Sigmoid colon (tissue), 6 donors: ENCODE measurements at regions not wholly inside any gene's neighbourhood (a gene's known extent, or its start where the extent isn't known, plus 50 kb on each side); places are given as distances from the start of the nearest gene placed in this dataset.

Experiments
- DNase-seq: peaks from one replicate; pipeline ENCODE4 v3.0.0-alpha.2; 2019
- H3K27ac ChIP-seq, 4 donors: fragments of 200-600 bp; sonication (generic); one replicate each; pipeline ENCODE4 v1.5.1; 2016 to 2019; ENCODE audit warnings: mild to moderate bottlenecking in 1 of 4
- H3K27me3 ChIP-seq, 3 donors: fragments of 200-600 bp; sonication (generic); one replicate each; pipeline ENCODE4 v1.5.1; 2019; ENCODE audit warnings: mild to moderate bottlenecking in 1 of 3
- H3K36me3 ChIP-seq, 4 donors: fragments of 200-600 bp; sonication (generic); one replicate each; pipeline ENCODE4 v1.5.1; 2016 to 2019
- H3K4me1 ChIP-seq, 4 donors: fragments of 200-600 bp; sonication (generic); one replicate each; pipeline ENCODE4 v1.5.1; 2017 to 2019
- H3K4me3 ChIP-seq, 4 donors: fragments of 200-600 bp; sonication (generic); one replicate each; pipeline ENCODE4 v1.5.1; 2017 to 2019; ENCODE audit warnings: mild to moderate bottlenecking in 2 of 4, moderate library complexity in 1 of 4
- H3K9me3 ChIP-seq, 4 donors: fragments of 200-600 bp in 3 of 4; sonication (generic) in 3 of 4; one replicate each; pipeline versions ENCODE4 v1.5.1 to v1.6.1; 2013 to 2019
- CTCF ChIP-seq, 4 experiments: fragments of 450-650 bp in 3 of 4; fragments of 200-600 bp in 1 of 4; IDR thresholded peaks; one replicate each; pipeline ENCODE4 v1.5.1; 2016 to 2019; ENCODE audit warnings: antibody characterized with exemption in 4 of 4, mild to moderate bottlenecking in 3 of 4, moderate library complexity in 2 of 4
- EP300 ChIP-seq, 4 donors: sonication (generic); formaldehyde crosslinking; IDR thresholded peaks; one replicate each; pipeline ENCODE4 v1.6.1; 2017; ENCODE audit warnings: antibody characterized with exemption in 4 of 4
- POLR2A ChIP-seq, 2 donors: fragments of 450-650 bp; IDR thresholded peaks; one replicate each; pipeline ENCODE4 v1.6.1; 2016; ENCODE audit warnings: antibody characterized with exemption in 2 of 2, mild to moderate bottlenecking in 2 of 2, moderate library complexity in 2 of 2
- POLR2AphosphoS5 ChIP-seq, 4 donors: sonication (generic); formaldehyde crosslinking; IDR thresholded peaks; one replicate each; pipeline ENCODE4 v1.6.1; 2017; ENCODE audit warnings: antibody characterized with exemption in 4 of 4
- WGBS, 2 donors: extraction: QIAGEN DNeasy Blood & Tissue Kit; methylation state at CpG; one replicate each; pipeline ENCODE4 v1.1.7; 2013; 5-methylcytosine and 5-hydroxymethylcytosine counted together
- intact Hi-C: fragments of 100-400 bp; cut with DNase I; formaldehyde crosslinking; loops from one replicate; pipeline ENCODE4 v1.15.1; 2023
- donor health status: healthy with polysubstance abuse.
- donor health status: healthy.

GRCh38 chr6:20326422-20326728 lies 75.3 kb upstream of the E2F3 start:
- no peak overlapping the region for H3K27ac ChIP-seq
- TF ChIP-seq POLR2AphosphoS5 (IDR thresholded peaks at IDR 0.05): no peak
- TF ChIP-seq EP300 (IDR thresholded peaks at IDR 0.05): no peak
- no peak for TF ChIP-seq CTCF (IDR thresholded peaks at IDR 0.05)
- no peak for TF ChIP-seq POLR2A (IDR thresholded peaks at IDR 0.05)
- 90 to 97% methylated on average over 1 of the region's 1 CpG for WGBS, 2 donors
- no peaks in the 10 kb centered on the region for H3K36me3 ChIP-seq
- H3K27me3 ChIP-seq: no peaks in the 10 kb centered on the region
- DNase-seq: no peak
- H3K4me3 ChIP-seq: no peak overlapping the region
- H3K9me3 ChIP-seq: no peaks in the 10 kb centered on the region
- intact Hi-C loops: no loop called here
- no peaks in the 10 kb centered on the region for H3K4me1 ChIP-seq

- intact Hi-C loops: no loop called here
- WGBS, 2 donors: 92 to 93% methylated on average over 7 of the region's 7 CpGs
- DNase-seq: no peak
- Histone ChIP-seq H3K36me3 (no peaks in the 10 kb centered on the region), H3K27me3 (no peaks in the 10 kb centered on the region), H3K4me1 (no peaks in the 10 kb centered on the region), H3K4me3 (no peak overlapping the region), H3K9me3 (no peaks in the 10 kb centered on the region), H3K27ac (no peak overlapping the region)
- TF ChIP-seq POLR2AphosphoS5 (IDR thresholded peaks at IDR 0.05): no peak
- no peak for TF ChIP-seq EP300 (IDR thresholded peaks at IDR 0.05)
Measured at GRCh38 chr6:20327141-20327540, 74.5 kb upstream of the E2F3 start.

- Histone ChIP-seq H3K9me3 (no peaks in the 10 kb centered on the region), H3K4me1 (no peaks in the 10 kb centered on the region), H3K36me3 (no peaks in the 10 kb centered on the region), H3K4me3 (no peak overlapping the region), H3K27me3 (no peaks in the 10 kb centered on the region), H3K27ac (no peak overlapping the region)
- TF ChIP-seq CTCF (IDR thresholded peaks at IDR 0.05) (no peak), POLR2A (IDR thresholded peaks at IDR 0.05) (no peak)
- DNase-seq: no peak
- intact Hi-C loops: no loop called here
- 90 to 91% methylated on average over 5 of the region's 5 CpGs for WGBS, 2 donors
Measured at GRCh38 chr6:20328266-20328923, 73.3 kb upstream of the E2F3 start.

- intact Hi-C loops: no loop called here
- 55 to 63% methylated on average over 3 of the region's 3 CpGs for WGBS, 2 donors
- H3K27me3 ChIP-seq: no peaks in the 10 kb centered on the region
- TF ChIP-seq POLR2A (IDR thresholded peaks at IDR 0.05) (no peak), CTCF (IDR thresholded peaks at IDR 0.05) (no peak), POLR2AphosphoS5 (IDR thresholded peaks at IDR 0.05) (no peak)
- H3K9me3 ChIP-seq: no peaks in the 10 kb centered on the region
- no peak overlapping the region for H3K27ac ChIP-seq
- no peaks in the 10 kb centered on the region for H3K4me1 ChIP-seq
- no peak for DNase-seq
- no peak overlapping the region for H3K4me3 ChIP-seq
- H3K36me3 ChIP-seq: no peaks in the 10 kb centered on the region
Measured at GRCh38 chr6:20328924-20329300, 72.8 kb upstream of the E2F3 start.

- 49 to 53% methylated on average over 3 of the region's 3 CpGs for WGBS, 2 donors
- Histone ChIP-seq H3K36me3 (no peaks in the 10 kb centered on the region), H3K27ac (no peak overlapping the region), H3K9me3 (no peaks in the 10 kb centered on the region), H3K4me1 (no peaks in the 10 kb centered on the region), H3K4me3 (no peak overlapping the region), H3K27me3 (no peaks in the 10 kb centered on the region)
- no peak for DNase-seq
- TF ChIP-seq POLR2AphosphoS5 (IDR thresholded peaks at IDR 0.05) (no peak), EP300 (IDR thresholded peaks at IDR 0.05) (no peak)
- intact Hi-C loops: no loop called here
Measured at GRCh38 chr6:20331042-20331441, 70.6 kb upstream of the E2F3 start.

- H3K4me1 ChIP-seq: no peaks in the 10 kb centered on the region
- H3K27ac ChIP-seq: no peak overlapping the region
- H3K27me3 ChIP-seq: no peaks in the 10 kb centered on the region
- H3K36me3 ChIP-seq: no peaks in the 10 kb centered on the region
- intact Hi-C loops: no loop called here
- H3K4me3 ChIP-seq: no peak overlapping the region
- no peak for TF ChIP-seq CTCF (IDR thresholded peaks at IDR 0.05)
- TF ChIP-seq EP300 (IDR thresholded peaks at IDR 0.05): no peak
- no peak for TF ChIP-seq POLR2AphosphoS5 (IDR thresholded peaks at IDR 0.05)
- TF ChIP-seq POLR2A (IDR thresholded peaks at IDR 0.05): no peak
- WGBS, 2 donors: 91% methylated on average over 5 of the region's 5 CpGs
- DNase-seq: no peak
- H3K9me3 ChIP-seq: no peaks in the 10 kb centered on the region
Measured at GRCh38 chr6:20331625-20332024, 70.1 kb upstream of the E2F3 start.
